Left lobe of liver (tissue), 2 donors: ENCODE measurements at regions not wholly inside any gene's neighbourhood (a gene's known extent, or its start where the extent isn't known, plus 50 kb on each side); places are given as distances from the start of the nearest gene placed in this dataset.

Source experiments
- ATAC-seq: fragments of 200-7000 bp; cut with Tn5 transposase; one replicate; pipeline ENCODE4 v1.9.1; 2020; ENCODE audit warnings: mild to moderate bottlenecking, moderate library complexity
- DNase-seq: peaks from one replicate; pipeline ENCODE4 v3.0.0-alpha.2; 2020; ENCODE audit warnings: low spot score
- donor health status: DM: no; HTN: no; CAD: no; lungs with moderate emphysema.
- donor health status: DM: no; HTN: yes; CAD: no.

DNA sequence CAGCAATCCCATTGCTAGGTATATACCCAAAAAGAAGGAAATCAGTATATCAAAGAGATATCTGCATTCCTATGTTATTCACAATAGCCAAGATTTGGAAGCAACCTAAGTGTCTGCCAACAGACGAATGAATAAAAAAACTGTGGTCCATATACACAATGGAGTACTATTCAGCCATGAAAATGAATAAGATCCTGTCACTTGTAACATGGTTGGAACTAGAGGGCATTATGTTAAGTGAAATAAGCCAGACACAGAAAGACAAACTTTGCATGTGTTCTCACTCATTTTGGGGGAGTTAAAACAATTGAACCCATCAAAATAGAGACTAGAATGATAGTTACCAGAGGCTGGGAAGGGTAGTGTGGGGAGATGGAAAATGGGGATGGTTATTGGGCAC, 323.5 kb upstream of the NFE2L3 start:
- no peak for DNase-seq

GRCh38 chr7:25829663-25830062, 322.3 kb upstream of the NFE2L3 start:
- ATAC-seq, result no peak
- DNase-seq, result no peak

More for the DNA sequence above, 323.5 kb upstream of the NFE2L3 start:
- ATAC-seq, result no peak

GRCh38 chr7:25830215-25830614, 321.8 kb upstream of the NFE2L3 start:
- DNase-seq (no peak), ATAC-seq (no peak)

- DNase-seq (no peak), ATAC-seq (no peak)
Observed at GRCh38 chr7:25831062-25831691, 320.8 kb upstream of the NFE2L3 start.

- DNase-seq, result no peak
- ATAC-seq, result no peak
Observed at GRCh38 chr7:25831831-25832411, 320.1 kb upstream of the NFE2L3 start.

DNA sequence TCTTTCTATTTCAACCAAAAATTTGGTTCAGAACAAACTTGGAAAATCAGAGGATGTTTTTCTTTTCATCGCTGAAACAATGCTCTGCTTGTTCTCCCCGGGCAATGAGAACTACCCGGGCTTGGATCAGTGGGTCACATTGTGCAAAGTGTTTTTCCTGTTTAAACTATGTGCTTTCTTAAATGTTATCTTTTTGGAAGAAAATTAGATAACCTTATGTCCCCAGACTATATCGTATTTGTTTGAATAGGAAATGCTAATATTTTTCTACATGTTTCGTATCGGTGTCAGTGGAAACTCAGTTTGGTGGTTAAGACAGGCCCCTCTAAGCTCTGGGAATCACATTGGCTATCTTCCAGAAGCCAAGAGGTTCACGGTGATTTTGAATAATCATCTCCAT, 319.5 kb upstream of the NFE2L3 start:
- ATAC-seq (no peak), DNase-seq (no peak)

DNA sequence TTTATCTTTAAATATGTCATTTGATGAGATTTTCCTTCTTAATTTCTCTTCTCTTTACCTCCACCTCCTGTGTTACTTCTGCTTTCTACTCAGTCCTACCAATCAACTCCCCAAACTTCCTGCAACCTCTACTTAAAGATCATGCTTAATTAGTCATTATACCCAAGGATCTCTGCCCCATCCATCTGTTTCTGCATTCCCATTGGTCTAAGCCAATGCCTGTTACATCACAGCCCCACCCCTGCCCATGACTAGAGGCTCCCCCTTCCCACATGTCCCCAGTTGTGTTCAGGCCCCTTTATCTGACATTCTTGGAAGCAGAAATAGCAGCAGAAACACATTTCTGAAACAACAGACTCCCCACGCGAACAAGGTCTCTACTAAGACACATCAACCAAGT, 319.1 kb upstream of the NFE2L3 start:
- ATAC-seq, result no peak
- DNase-seq, result no peak

GRCh38 chr7:25834050-25834449, 317.9 kb upstream of the NFE2L3 start:
- no peak for ATAC-seq
- DNase-seq, result no peak

DNA sequence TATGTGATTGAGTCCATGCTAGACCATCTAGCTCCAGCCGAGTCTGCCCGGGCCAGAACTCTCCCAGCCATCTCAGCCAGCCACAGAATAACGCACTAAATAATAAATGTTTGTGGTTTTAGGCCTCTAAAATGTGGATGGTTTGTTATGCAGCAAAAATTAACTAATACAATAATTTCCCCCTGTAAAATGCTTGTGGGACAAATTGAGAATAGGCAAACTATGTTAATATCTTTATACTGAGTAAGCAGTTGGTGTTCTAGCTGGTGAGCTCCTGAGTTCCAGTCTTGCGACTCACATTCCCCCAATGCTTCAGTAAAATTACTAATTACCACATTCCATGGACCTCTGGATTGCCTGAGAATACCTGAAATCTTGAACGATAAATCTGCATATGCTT, 316.8 kb upstream of the NFE2L3 start:
- DNase-seq (no peak), ATAC-seq (no peak)

GRCh38 chr7:25839084-25839769, 312.8 kb upstream of the NFE2L3 start:
- DNase-seq (no peak), ATAC-seq (peak; percentile 46)

DNA sequence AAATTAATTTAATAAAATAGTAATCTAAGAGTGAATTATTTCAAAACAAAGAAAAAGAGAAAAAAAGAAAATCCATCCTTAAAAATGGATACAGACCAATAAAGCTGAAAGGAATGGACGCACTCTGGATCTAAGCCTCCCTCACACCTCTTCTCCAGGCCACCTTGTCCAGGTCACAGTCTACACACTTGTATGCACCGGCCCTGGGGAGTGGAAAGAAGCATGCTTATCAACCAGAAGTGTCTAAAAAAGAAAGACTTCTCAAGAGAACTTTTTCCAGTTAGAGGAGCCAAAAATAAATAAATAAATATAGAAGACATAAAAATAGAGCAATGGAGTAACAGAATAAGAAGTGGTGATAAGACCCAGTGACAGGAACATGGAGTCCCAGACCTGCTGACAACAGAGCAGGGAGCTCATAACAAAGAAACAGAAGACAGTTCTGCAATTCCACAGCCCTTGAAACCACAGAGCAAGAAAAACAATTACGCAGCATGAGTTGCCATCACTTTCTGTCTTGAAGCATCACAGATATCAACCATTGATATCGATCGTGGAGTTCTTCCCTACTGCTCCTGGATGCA, 311.7 kb upstream of the NFE2L3 start:
- no peak for ATAC-seq
- DNase-seq, result no peak

GRCh38 chr7:25841575-25841974, 310.4 kb upstream of the NFE2L3 start:
- no peak for ATAC-seq
- DNase-seq, result no peak

- no peak for ATAC-seq
- DNase-seq, result no peak
Observed at GRCh38 chr7:25842201-25842733, 309.7 kb upstream of the NFE2L3 start.

- ATAC-seq, result no peak
- no peak for DNase-seq
Observed at GRCh38 chr7:25843467-25843866, 308.5 kb upstream of the NFE2L3 start.

GRCh38 chr7:25844102-25844870, 307.7 kb upstream of the NFE2L3 start:
- DNase-seq, result no peak
- no peak for ATAC-seq

DNA sequence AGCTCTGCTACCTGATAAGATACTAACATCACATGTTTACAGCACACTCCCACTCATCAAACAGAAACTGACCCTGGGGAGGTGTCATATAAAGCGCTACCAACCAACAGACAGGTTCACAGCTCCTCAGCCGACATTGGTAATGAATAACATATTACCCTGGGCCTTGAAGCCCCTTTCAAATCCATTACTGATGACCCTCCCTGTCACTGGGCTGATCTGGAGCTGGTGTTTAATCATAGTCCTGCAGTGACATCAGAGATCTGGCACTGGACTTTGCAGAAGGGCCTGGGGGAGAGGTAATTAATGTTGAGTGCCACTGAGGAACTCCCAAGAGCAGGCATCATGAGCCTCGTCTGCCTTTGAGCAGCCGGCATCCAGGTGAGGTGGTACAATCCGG, 306.5 kb upstream of the NFE2L3 start:
- ATAC-seq, result no peak
- no peak for DNase-seq

DNA sequence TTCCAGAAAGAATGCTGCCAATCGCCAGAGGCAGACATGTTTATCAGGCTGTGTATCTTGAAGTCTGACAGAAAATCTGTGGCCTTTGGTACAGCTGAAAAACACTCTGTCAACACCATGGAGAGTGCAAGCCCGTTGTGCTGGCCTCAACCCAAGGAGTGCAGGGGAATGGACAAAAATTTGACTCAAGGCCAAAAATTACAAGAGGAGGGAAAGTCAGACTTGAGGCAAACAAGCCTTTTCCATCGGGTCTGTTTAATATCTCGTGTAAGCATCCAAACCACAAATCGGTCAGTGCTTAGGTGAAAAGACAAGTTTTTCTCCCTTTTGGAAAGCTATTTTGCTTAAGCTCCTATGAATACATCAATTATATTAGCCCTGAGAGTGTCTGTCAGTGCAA, 305.3 kb upstream of the NFE2L3 start:
- peak; percentile 64 for ATAC-seq
- DNase-seq, result no peak

DNA sequence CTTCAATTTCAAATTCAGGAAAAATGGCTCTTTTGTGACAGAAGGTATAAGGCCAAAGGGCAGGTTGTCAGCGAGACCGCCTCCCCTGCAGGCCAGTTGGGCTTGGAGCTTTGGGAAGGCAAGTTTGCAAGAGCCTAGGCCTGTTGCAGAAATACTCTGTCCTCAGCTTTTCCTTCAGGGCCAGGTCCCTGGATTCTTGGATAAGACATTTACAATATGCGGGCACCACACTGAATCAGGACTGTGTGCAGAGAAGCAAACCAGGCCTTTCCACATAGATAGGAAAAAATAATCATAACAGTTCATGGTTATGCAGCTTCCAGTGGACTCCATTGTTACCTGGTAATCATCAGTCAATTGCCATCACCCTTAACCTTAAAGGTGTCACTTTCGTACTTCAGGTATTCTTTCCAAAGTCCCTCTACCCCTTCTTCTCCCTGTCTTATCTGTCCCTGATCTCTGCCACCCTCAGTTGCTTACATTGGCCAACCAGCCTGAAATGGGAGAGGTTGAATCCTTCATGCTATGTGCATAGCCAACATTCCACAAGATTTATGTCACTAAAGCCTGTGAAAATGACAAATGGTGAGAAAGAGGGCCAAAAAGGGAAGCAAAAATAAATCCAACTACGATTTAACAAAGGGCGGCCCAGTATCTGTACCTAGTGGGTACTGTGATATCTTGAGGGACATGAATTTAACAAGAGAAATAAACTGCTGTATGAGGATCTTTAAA, 304.5 kb upstream of the NFE2L3 start:
- ATAC-seq (no peak), DNase-seq (no peak)

GRCh38 chr7:25849500-25850184, 302.4 kb upstream of the NFE2L3 start:
- ATAC-seq (no peak), DNase-seq (no peak)

DNA sequence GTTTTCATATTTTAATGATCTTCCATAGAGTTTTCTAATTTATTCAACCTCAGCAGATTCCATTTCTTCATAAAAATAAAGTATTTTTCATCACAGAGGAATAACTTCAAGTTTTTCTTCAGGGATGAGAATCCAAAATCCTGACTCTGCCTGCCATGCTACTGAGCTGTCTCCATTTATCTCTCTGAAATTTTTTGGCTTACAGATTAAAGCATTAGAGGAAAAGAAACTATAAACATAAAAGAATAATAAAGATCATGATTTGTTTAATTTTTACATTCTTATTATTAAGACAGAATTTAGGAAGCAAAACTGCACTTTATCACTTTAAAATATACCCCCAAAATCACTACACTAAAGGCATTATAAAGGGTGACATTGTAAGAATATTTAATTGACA, 301.8 kb upstream of the NFE2L3 start:
- ATAC-seq (no peak), DNase-seq (no peak)
